ENCODE measurements at regions not wholly inside any gene's neighbourhood (a gene's known extent, or its start where the extent isn't known, plus 50 kb on each side); places are given as distances from the start of the nearest gene placed in this dataset.

DNA sequence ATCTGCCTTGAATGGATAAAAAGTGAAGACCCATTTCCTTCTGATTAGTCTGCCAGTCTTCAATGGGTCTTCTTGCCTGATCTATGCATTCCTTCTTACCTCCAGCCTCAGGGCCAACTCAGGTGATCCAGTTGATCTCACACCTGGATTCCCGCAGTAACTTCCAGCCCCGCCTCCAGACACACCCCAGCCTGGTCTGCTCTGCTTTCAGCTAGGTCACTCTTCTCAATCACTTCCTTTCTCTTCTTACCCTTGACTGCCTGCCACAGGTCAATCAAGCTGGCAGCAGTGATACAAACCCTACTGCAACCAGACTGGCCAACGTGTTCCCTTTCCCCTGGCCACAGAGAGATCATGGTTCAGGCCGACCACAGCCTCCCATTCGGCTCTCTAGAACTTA is 263.6 kb downstream of the ZNF516 start:
- Histone ChIP-seq H3K4me3 (no peak overlapping the region), H3K9me3 (no peaks in the 10 kb centered on the region), H3K27ac (no peak overlapping the region), H3K36me3 (no peaks in the 10 kb centered on the region), H3K27me3 (replicated peaks; ENCODE audit: insufficient read depth) (no peaks in the 10 kb centered on the region), H3K4me1 (ENCODE audit: control insufficient read depth in 1 of 2, low read depth in 2 of 2) (no peaks in the 10 kb centered on the region)
- ATAC-seq (ENCODE audit: insufficient number of reproducible peaks, low FRiP score, low read depth) (no peak), DNase-seq (ENCODE audit: low spot score) (no peak)
- TF ChIP-seq, protein P1, sequence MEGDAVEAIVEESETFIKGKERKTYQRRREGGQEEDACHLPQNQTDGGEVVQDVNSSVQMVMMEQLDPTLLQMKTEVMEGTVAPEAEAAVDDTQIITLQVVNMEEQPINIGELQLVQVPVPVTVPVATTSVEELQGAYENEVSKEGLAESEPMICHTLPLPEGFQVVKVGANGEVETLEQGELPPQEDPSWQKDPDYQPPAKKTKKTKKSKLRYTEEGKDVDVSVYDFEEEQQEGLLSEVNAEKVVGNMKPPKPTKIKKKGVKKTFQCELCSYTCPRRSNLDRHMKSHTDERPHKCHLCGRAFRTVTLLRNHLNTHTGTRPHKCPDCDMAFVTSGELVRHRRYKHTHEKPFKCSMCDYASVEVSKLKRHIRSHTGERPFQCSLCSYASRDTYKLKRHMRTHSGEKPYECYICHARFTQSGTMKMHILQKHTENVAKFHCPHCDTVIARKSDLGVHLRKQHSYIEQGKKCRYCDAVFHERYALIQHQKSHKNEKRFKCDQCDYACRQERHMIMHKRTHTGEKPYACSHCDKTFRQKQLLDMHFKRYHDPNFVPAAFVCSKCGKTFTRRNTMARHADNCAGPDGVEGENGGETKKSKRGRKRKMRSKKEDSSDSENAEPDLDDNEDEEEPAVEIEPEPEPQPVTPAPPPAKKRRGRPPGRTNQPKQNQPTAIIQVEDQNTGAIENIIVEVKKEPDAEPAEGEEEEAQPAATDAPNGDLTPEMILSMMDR (IDR thresholded peaks at IDR 0.05): no peak

DNA sequence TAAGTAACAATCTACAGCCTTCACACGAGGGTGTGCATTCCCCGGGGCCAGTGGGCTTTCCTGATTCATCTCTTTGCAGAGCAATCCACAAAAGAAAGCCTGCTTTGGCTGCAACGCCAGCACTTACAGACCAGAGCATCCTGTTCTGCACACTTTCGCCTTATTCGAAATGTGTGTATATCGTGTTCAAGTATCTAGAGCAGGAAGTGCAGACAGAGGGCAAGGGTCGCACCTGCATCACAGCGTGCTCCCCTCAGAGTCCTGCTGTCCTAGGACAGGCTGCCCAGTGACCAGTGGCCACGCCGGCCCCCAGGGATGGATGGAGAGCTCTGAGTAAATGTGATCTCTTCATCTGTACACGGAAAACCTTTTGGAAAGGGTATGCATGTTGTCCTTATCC is 264.3 kb downstream of the ZNF516 start:
- DNase-seq (ENCODE audit: low spot score) (no peak), ATAC-seq (ENCODE audit: insufficient number of reproducible peaks, low FRiP score, low read depth) (no peak)
- Histone ChIP-seq H3K9me3 (no peaks in the 10 kb centered on the region), H3K4me1 (ENCODE audit: control insufficient read depth in 1 of 2, low read depth in 2 of 2) (no peaks in the 10 kb centered on the region), H3K27me3 (replicated peaks; ENCODE audit: insufficient read depth) (no peaks in the 10 kb centered on the region), H3K36me3 (no peaks in the 10 kb centered on the region), H3K4me3 (no peak overlapping the region), H3K27ac (no peak overlapping the region)
- TF ChIP-seq, protein P1 (IDR thresholded peaks at IDR 0.05): no peak

DNA sequence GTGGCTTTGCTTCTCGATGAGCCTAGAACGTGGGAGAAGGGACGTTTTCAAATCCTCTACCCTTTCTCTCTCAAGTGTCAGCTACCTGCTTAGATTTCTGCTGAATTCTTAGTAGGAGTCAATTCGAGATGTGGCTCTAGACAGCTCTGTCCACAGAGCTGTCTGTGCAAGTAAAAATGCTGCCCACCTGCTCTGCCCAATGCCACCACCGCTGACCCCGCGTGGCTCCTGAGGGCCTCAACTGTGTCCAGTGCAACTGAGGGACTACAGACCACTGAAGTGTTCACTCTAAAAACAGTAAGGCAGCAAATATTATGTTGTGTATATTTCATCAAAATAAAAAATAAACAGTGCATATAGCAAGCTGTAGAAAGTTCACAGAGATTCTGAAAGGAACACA is 266.3 kb downstream of the ZNF516 start:
- H3K9me3 ChIP-seq: no peaks in the 10 kb centered on the region
- H3K4me1 ChIP-seq (ENCODE audit: control insufficient read depth in 1 of 2, low read depth in 2 of 2): no peaks in the 10 kb centered on the region
- H3K36me3 ChIP-seq: no peaks in the 10 kb centered on the region
- DNase-seq (ENCODE audit: low spot score) (no peak), ATAC-seq (ENCODE audit: insufficient number of reproducible peaks, low FRiP score, low read depth) (no peak)
- H3K4me3 ChIP-seq: no peak overlapping the region
- H3K27ac ChIP-seq: no peak overlapping the region
- H3K27me3 ChIP-seq (replicated peaks; ENCODE audit: insufficient read depth): no peaks in the 10 kb centered on the region
- TF ChIP-seq, protein P1 (IDR thresholded peaks at IDR 0.05): no peak

DNA sequence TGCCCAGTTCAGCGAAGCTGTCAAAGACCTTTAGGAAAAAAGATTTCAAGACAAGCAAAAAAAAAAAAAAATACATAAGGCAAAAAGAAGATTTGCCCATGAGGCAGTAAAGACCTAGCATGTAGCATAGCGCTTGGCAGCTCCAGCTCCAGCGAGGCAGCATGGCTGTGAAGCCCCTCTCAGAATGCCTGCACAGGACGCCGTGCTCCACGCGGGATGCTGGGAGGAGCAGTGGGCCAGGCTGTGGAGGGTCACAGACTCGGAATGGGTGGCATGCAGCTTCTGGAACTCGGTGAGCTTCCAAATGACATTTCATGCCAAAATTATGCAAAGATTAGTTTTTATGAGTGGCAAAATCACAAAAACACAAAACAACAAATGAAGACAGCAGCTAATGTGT is 267.3 kb downstream of the ZNF516 start:
- no peak for ATAC-seq (ENCODE audit: insufficient number of reproducible peaks, low FRiP score, low read depth)
- Histone ChIP-seq H3K4me3 (no peak overlapping the region), H3K36me3 (no peaks in the 10 kb centered on the region), H3K4me1 (ENCODE audit: control insufficient read depth in 1 of 2, low read depth in 2 of 2) (no peaks in the 10 kb centered on the region), H3K27me3 (replicated peaks; ENCODE audit: insufficient read depth) (no peaks in the 10 kb centered on the region), H3K9me3 (no peaks in the 10 kb centered on the region), H3K27ac (no peak overlapping the region)
- no peak for DNase-seq (ENCODE audit: low spot score)
- TF ChIP-seq, protein P1 (IDR thresholded peaks at IDR 0.05): no peak

DNA sequence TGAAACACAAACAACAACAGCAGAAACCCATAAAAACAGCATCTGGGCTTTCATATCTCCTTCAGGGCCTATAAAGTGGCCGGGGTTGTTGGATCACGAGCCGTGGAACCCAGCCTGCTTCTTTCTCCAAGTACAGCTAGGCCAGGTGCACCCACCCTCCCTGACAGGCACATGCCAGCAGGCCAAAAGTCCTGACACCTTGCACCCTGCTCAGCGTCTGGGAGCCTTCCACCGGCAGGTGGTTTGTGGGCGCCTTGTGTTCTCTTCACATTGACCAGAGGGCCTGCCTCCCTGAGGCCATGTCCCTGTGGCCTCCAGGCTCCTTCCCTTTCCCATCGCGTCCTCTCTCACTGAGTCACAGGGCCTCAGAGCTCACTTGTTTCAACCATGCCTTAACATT is 271.6 kb downstream of the ZNF516 start:
- TF ChIP-seq, protein P1 (IDR thresholded peaks at IDR 0.05): no peak
- ATAC-seq (ENCODE audit: insufficient number of reproducible peaks, low FRiP score, low read depth): no peak

More for the DNA sequence above, 271.6 kb downstream of the ZNF516 start:
- no peaks in the 10 kb centered on the region for H3K4me1 ChIP-seq (ENCODE audit: control insufficient read depth in 1 of 2, low read depth in 2 of 2)
- H3K9me3 ChIP-seq: no peaks in the 10 kb centered on the region
- no peak overlapping the region for H3K4me3 ChIP-seq
- no peak overlapping the region for H3K27ac ChIP-seq
- H3K36me3 ChIP-seq: no peaks in the 10 kb centered on the region
- no peak for DNase-seq (ENCODE audit: low spot score)
- H3K27me3 ChIP-seq (replicated peaks; ENCODE audit: insufficient read depth): no peaks in the 10 kb centered on the region

All from thoracic aorta (tissue), 2 donors.